SK-N-SH (cell line): ENCODE measurements at regions not wholly inside any gene's neighbourhood (a gene's known extent, or its start where the extent isn't known, plus 50 kb on each side); places are given as distances from the start of the nearest gene placed in this dataset.

Source experiments
- CTCF ChIA-PET: fragments of 300-600, 350-600 bp; formaldehyde crosslinking; extraction: SDS; loops from one replicate; lab custom pipeline; 2021; lab: Yijun Ruan, JAX
- POLR2A ChIA-PET: fragments of 350-600 bp; sonication (Branson Sonifier 250); formaldehyde crosslinking; extraction: SDS; loops from one replicate; lab custom pipeline; 2020; ENCODE audit warnings: antibody characterized with exemption, inconsistent platforms; lab: Yijun Ruan, JAX
- DNase-seq: peaks from one replicate; pipeline ENCODE4 v3.0.0; 2012
- H2AFZ ChIP-seq: fragments of 200-600 bp; sonication (generic); 2 replicates; pipeline ENCODE4 v1.8.1; 2016; ENCODE audit warnings: antibody characterized with exemption, mild to moderate bottlenecking, low read depth
- H3F3A ChIP-seq: fragments of 200-600 bp; sonication (generic); replicated peaks from 2 replicates; pipeline ENCODE3; 2016; ENCODE audit warnings: antibody characterized with exemption, mild to moderate bottlenecking; ENCODE audit not compliant: insufficient read depth
- H3K27ac ChIP-seq, 2 experiments: fragments of 200-500 bp in 1 of 2; fragments of 200-600 bp in 1 of 2; sonication (Bioruptor generic) in 1 of 2; sonication (generic), shearing (Covaris generic) in 1 of 2; 2 replicates each; pipeline versions ENCODE4 v1.5.1 to v1.6.1; 2014 to 2016; ENCODE audit warnings: low read depth in 2 of 2, inconsistent platforms in 1 of 2, low read length in 1 of 2, mild to moderate bottlenecking in 1 of 2, mixed read lengths in 1 of 2
- H3K27me3 ChIP-seq: fragments of 200-600 bp; sonication (generic), shearing (Covaris generic); 2 replicates; pipeline ENCODE4 v1.6.1; 2016; ENCODE audit warnings: mixed run types; ENCODE audit not compliant: insufficient read depth
- H3K36me3 ChIP-seq, 2 experiments: fragments of 200-500 bp in 1 of 2; fragments of 200-600 bp in 1 of 2; sonication (Bioruptor generic) in 1 of 2; sonication (generic) in 1 of 2; replicated peaks in 1 of 2; 2 replicates each; pipeline versions ENCODE3 to v1.5.1; 2014 to 2016; ENCODE audit warnings: low read length in 1 of 2, mild to moderate bottlenecking in 1 of 2; ENCODE audit not compliant: insufficient read depth in 2 of 2, control insufficient read depth in 1 of 2
- H3K4me1 ChIP-seq, 2 experiments: fragments of 200-500 bp in 1 of 2; fragments of 200-600 bp in 1 of 2; sonication (Bioruptor generic) in 1 of 2; sonication (generic), shearing (Covaris generic) in 1 of 2; 2 replicates each; pipeline versions ENCODE4 v1.5.1 to v1.6.1; 2014 to 2016; ENCODE audit warnings: low read depth in 1 of 2, low read length in 1 of 2, mixed run types in 1 of 2; ENCODE audit not compliant: insufficient read depth in 2 of 2, control insufficient read depth in 1 of 2
- H3K4me2 ChIP-seq: fragments of 200-600 bp; sonication (generic), shearing (Covaris generic); 2 replicates; pipeline ENCODE4 v1.6.1; 2017; ENCODE audit warnings: mixed run types
- H3K4me3 ChIP-seq, 2 experiments: fragments of 200-500 bp in 1 of 2; fragments of 200-600 bp in 1 of 2; sonication (Bioruptor generic) in 1 of 2; sonication (generic), shearing (Covaris generic) in 1 of 2; 2 replicates each; pipeline versions ENCODE4 v1.5.1 to v1.8.1; 2014 to 2016; ENCODE audit warnings: low read depth in 2 of 2, inconsistent platforms in 1 of 2, low read length in 1 of 2, mild to moderate bottlenecking in 1 of 2, mixed read lengths in 1 of 2, moderate library complexity in 1 of 2
- H3K79me2 ChIP-seq: fragments of 200-600 bp; sonication (generic); 2 replicates; pipeline ENCODE4 v1.8.1; 2017; ENCODE audit warnings: mild to moderate bottlenecking; ENCODE audit not compliant: insufficient read depth
- H3K9ac ChIP-seq: fragments of 200-600 bp; sonication (generic); 2 replicates; pipeline ENCODE4 v1.6.1; 2017; ENCODE audit warnings: mixed run types
- H3K9me2 ChIP-seq: fragments of 200-600 bp; sonication (generic); 2 replicates; pipeline ENCODE4 v1.6.1; 2017; ENCODE audit warnings: mixed run types
- H3K9me3 ChIP-seq: fragments of 200-600 bp; sonication (generic); 2 replicates; pipeline ENCODE4 v1.6.1; 2017; ENCODE audit warnings: mixed run types, mild to moderate bottlenecking, moderate library complexity
- H4K20me1 ChIP-seq: fragments of 200-600 bp; sonication (generic); 2 replicates; pipeline ENCODE4 v1.6.1; 2017; ENCODE audit warnings: mild to moderate bottlenecking, mixed run types; ENCODE audit not compliant: insufficient read depth
- CHD2 ChIP-seq: fragments of 150-350 bp; IDR thresholded peaks from 2 replicates; pipeline ENCODE4 v1.6.1; 2018; ENCODE audit warnings: low read length; ENCODE audit not compliant: partially characterized antibody
- EP300 ChIP-seq, 2 experiments: IDR thresholded peaks; 2 replicates each; pipeline versions ENCODE4 v1.4.0 to v1.6.1; 2012; ENCODE audit warnings: borderline replicate concordance in 1 of 2, low read depth in 1 of 2, low read length in 1 of 2
- FOXJ3 ChIP-seq: sonication (generic); formaldehyde crosslinking; IDR thresholded peaks from 2 replicates; pipeline ENCODE4 v1.5.1; 2020; ENCODE audit warnings: mild to moderate bottlenecking, missing genetic modification reagents
- NFIC ChIP-seq: IDR thresholded peaks from 2 replicates; pipeline ENCODE4 v1.4.0; 2012; ENCODE audit warnings: borderline replicate concordance
- RAD21 ChIP-seq: IDR thresholded peaks from 2 replicates; pipeline ENCODE4 v1.6.1; 2012; ENCODE audit warnings: mild to moderate bottlenecking, low read length
- REST ChIP-seq: IDR thresholded peaks from 2 replicates; pipeline ENCODE4 v1.6.1; 2012; ENCODE audit warnings: mild to moderate bottlenecking, low read depth, low read length, moderate library complexity
- RFX5 ChIP-seq: IDR thresholded peaks from 2 replicates; pipeline ENCODE4 v1.6.1; 2012; ENCODE audit warnings: mild to moderate bottlenecking, improper control_type of control experiment, low read length
- RXRA ChIP-seq: IDR thresholded peaks from 2 replicates; pipeline ENCODE4 v1.4.0; 2012; ENCODE audit warnings: low read depth, mild to moderate bottlenecking, borderline replicate concordance
- SMC3 ChIP-seq: IDR thresholded peaks from 2 replicates; pipeline ENCODE4 v1.6.1; 2012; ENCODE audit warnings: low read depth, low read length, improper control_type of control experiment
- TAF1 ChIP-seq: IDR thresholded peaks from 2 replicates; pipeline ENCODE4 v1.6.1; 2012; ENCODE audit warnings: low read depth, mild to moderate bottlenecking, low read length, moderate library complexity, borderline replicate concordance
- WGBS: methylation state at CpG from one replicate; pipeline ENCODE4 v1.1.6; 2017; ENCODE audit warnings: low lambda C conversion rate; 5-methylcytosine and 5-hydroxymethylcytosine counted together
- TF ChIP-seq, protein P1 (sequence below): IDR thresholded peaks from 2 replicates; pipeline ENCODE4; 2012
- TF ChIP-seq, protein P2 (sequence below): IDR thresholded peaks from 2 replicates; pipeline ENCODE4 v1.4.0; 2012; ENCODE audit warnings: low read depth
- TF ChIP-seq, protein P3 (sequence below): fragments of 150-350 bp; IDR thresholded peaks from 2 replicates; pipeline ENCODE4 v1.6.1; 2017; ENCODE audit warnings: antibody characterized with exemption, low read length, low read depth, borderline replicate concordance

DNA sequence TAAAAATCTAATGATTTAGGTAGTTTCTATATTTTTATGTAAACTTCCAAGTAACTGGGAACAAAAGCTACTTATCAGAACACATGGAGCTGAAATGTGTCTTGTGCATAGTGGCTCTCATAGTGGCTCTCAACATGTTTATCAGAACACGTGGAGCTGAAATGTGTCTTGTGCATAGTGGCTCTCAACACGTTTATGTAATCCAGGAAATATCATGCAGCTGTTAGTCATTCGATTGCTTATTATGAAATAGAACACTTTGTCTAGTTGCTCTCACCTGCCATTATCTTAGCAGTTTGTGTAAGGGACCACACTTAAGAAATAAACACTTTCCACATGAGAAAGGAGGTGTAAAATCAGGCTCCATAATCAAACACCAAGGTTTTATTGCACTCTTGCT, 119.2 kb upstream of the ASCC3 start:
- Histone ChIP-seq H3K4me2 (no peak overlapping the region), H3K79me2 (no peaks in the 10 kb centered on the region), H2AFZ (no peak overlapping the region), H3K9ac (no peak overlapping the region), H3K36me3 (no peaks in the 10 kb centered on the region), H3K9me2 (no peaks in the 10 kb centered on the region), H3K27ac (no peak overlapping the region), H3K27me3 (no peaks in the 10 kb centered on the region), H4K20me1 (no peaks in the 10 kb centered on the region), H3K4me3 (no peak overlapping the region), H3F3A (no peaks in the 10 kb centered on the region), H3K9me3 (no peaks in the 10 kb centered on the region), H3K4me1 (no peaks in the 10 kb centered on the region)
- WGBS: 23% methylated on average over 3 of the region's 3 CpGs
- no peak for TF ChIP-seq RAD21
- TF ChIP-seq, protein P1, sequence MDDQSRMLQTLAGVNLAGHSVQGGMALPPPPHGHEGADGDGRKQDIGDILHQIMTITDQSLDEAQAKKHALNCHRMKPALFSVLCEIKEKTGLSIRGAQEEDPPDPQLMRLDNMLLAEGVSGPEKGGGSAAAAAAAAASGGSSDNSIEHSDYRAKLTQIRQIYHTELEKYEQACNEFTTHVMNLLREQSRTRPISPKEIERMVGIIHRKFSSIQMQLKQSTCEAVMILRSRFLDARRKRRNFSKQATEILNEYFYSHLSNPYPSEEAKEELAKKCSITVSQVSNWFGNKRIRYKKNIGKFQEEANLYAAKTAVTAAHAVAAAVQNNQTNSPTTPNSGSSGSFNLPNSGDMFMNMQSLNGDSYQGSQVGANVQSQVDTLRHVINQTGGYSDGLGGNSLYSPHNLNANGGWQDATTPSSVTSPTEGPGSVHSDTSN: no peak
- no peak for TF ChIP-seq SMC3
- TF ChIP-seq CHD2: no peak
- no peak for TF ChIP-seq TAF1
- TF ChIP-seq, protein P2, sequence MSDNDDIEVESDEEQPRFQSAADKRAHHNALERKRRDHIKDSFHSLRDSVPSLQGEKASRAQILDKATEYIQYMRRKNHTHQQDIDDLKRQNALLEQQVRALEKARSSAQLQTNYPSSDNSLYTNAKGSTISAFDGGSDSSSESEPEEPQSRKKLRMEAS: no peak
- no peak for TF ChIP-seq NFIC
- no peak for TF ChIP-seq RXRA
- TF ChIP-seq FOXJ3 (CRISPR knock-in tag): no peak
- TF ChIP-seq REST: no peak
- TF ChIP-seq EP300 (IDR thresholded peaks at IDR 0.05; ENCODE audit: borderline replicate concordance in 1 of 2, low read depth in 1 of 2, low read length in 1 of 2): no peak
- TF ChIP-seq, protein P3, sequence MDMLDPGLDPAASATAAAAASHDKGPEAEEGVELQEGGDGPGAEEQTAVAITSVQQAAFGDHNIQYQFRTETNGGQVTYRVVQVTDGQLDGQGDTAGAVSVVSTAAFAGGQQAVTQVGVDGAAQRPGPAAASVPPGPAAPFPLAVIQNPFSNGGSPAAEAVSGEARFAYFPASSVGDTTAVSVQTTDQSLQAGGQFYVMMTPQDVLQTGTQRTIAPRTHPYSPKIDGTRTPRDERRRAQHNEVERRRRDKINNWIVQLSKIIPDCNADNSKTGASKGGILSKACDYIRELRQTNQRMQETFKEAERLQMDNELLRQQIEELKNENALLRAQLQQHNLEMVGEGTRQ: no peak
- no peak for TF ChIP-seq RFX5
- POLR2A ChIA-PET: no interaction called here
- DNase-seq: no peak
- CTCF ChIA-PET: interaction anchor here (0.9 kb wide), 1 partner anchor 137 kb away, joined by 3 read pairs; no protein-coding TSS in a partner anchor
